ENCODE measurements at regions not wholly inside any gene's neighbourhood (a gene's known extent, or its start where the extent isn't known, plus 50 kb on each side); places are given as distances from the start of the nearest gene placed in this dataset.

DNA sequence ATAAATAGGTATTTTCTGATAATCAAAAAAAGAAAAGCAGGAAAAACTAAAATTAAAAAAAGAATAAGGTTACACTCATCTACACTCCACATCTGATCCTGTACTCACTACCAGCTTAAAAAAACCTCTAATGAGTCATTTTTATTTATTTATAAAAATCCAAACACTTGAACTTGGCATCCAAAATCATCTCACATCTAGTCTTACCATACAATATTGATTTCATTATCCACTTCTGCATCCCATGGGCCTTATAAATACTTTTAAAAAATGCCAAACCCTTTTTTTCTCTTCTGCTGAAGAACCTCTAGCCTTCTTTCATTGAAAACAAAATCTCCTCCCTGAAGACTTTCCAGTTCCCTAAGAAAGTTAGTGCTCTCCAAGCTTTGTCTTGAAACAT is 109.7 kb downstream of the TMTC3 start:
- no peak for DNase-seq

DNA sequence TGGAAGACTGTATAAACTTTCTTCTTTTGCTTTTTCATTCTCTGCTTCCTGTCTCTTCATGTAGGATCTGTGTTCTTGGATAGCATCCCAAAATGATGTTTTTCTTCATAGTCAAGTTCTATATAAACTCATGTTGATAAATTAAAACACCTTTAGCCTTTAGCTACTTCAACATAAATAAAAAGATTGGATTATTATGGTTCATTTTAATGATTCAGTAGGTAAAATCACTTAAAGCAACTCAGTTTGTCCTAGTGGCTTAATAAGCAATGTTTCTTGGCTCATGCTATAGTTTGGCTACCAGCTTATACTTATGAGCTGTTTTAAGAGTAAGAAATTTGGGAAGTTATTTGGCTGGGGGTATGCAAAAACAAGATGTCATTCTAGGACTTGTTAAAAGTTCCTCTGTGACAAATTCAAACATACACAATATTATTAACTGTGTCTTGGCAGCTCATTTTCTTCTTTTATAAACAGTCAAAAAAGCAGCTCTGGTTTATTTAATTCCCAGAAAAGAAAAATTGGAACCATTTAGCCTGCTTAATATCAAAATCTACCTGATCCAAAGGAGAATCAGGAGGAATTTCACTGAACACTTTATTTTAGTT is 111.4 kb downstream of the TMTC3 start:
- no peak for DNase-seq

DNA sequence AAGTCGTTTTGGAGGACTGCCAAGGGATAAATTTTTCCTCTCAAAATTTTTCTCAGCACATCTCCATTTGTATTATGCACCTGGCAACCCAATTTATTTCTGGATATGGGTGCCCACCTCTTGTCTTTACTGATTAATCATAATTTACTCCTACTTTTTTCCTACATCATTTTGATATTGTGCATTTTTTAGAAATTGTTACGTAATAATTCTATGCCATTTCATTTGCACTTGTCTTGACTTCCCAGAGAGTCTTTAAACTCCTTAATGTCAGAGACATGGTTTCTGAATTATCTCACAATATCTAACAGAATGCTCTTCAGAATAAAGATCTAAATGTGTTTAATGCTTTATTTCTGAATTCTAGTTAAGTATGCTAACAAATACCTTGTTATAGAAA is 113.1 kb downstream of the TMTC3 start:
- no peak for DNase-seq

GRCh38 chr12:88255847-88256246 is 113.7 kb downstream of the TMTC3 start:
- no peak for DNase-seq

GRCh38 chr12:88258396-88258795 is 116.3 kb downstream of the TMTC3 start:
- no peak for DNase-seq

GRCh38 chr12:88266806-88267360 is 124.8 kb downstream of the TMTC3 start:
- DNase-seq, result peak; percentile 9

- no peak for DNase-seq
Observed at GRCh38 chr12:88267630-88268029, 125.5 kb downstream of the TMTC3 start.

DNA sequence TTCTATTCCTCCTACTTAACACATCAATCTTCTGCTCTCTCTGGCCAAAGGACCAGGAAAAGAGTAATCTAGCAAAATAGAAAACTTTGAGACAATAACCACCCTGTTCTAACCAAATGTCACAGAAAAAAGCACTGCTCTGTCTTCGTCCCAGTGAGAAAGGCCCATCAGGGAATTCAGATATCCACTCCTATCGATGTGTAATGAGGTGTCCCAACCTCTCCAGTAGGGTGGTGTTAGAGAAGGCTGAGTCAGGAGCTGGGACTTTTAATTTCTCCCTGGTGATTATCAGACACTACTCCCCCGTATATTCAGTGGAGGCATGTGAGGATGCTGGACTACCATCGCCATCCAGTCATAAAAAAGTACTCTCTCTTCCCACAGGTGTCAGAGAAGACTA is 130.3 kb downstream of the TMTC3 start:
- no peak for DNase-seq

GRCh38 chr12:88273450-88273849 is 131.3 kb downstream of the TMTC3 start:
- DNase-seq, result no peak

GRCh38 chr12:88273875-88274274 is 131.8 kb downstream of the TMTC3 start:
- DNase-seq, result no peak

- no peak for DNase-seq
Observed at GRCh38 chr12:88291498-88292131, 149.5 kb downstream of the TMTC3 start.

DNA sequence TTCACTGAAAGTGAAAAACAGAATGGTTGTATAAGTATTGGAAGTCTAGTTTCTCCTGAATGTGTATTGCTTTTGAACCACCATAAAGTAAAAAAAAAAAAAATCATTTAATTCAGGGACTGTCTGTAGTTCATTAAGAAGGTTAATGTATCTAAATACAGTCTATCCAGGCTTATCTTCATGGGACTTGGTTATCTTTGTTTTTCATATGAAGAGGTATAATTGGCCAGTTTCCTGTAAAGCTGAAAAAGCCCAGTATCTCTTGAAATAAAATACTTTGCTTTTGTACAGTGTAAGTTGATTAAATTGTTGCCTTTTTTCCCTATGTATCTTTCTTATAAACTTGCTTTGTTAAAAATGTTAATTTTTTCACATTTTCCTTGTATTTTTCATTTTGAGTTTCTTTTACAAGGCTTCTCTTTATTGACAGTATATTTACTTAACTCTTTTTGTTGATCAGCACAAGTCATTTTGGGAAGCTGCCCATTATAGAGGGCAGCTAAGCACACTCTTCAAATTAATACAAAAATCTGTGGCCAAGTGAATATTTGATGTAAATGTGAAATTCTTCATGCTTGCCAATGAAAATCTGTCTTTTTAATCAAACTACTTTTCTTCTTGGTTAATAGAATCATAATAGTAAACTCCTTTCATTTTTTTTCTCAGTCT is 156.0 kb downstream of the TMTC3 start:
- DNase-seq, result peak; percentile 33

- DNase-seq, result peak; percentile 32
Observed at GRCh38 chr12:88298761-88299242, 156.7 kb downstream of the TMTC3 start.

DNA sequence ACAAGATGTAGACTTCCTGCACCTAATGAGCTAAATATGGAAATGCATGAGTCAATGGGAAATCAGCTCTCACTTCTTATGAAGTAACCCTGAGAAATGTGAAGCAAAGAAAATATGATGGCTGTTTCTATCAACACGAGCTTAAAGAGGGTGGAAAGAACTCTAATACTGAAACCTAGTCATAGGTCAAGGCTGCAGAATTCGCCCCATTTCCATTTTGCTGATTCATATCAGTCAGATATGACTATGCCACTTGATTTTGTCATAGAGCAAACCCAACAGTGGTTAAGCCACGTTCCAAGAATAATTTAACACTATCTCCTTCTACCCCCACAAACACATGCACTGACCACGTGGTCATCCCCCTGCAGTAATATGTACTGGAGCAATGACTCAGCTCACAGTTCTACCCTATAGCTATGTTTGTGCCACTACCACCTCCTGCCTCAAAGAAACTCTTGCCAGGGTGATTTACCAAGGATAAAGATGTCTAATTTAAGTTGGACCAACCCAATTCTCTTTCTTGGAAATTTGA is 157.5 kb downstream of the TMTC3 start:
- no peak for DNase-seq

GRCh38 chr12:88300931-88301330 is 158.8 kb downstream of the TMTC3 start:
- DNase-seq, result no peak

GRCh38 chr12:88303335-88303734 is 161.2 kb downstream of the TMTC3 start:
- DNase-seq, result no peak

DNA sequence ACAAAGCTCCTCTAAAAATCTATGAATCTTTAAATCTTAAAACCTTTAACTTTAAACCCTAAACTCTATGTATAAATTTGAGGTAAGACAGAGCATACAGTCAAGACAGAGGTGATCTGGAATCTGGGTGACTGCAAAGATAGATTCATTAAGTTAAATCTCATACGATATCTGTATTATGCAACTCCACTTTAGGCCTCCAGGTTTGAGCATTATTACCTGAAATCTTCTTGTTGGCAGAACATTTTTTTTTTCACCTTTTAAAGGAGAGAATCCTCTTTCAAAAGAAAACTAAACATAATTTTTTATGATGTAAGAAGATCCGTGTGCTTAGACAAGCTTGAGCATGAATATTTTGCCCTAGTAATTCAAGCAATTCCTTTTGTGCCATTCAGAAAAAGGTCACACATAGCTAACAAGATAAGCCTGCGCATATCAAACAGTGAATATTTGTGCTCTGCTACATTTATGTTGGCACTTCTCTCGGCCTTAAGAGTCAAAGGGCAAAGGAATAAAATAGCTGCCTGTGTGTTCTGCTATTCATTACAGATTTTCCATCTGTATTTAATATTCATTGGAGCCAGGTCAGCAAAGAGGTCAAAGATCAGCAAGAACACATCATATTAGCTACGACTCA is 163.3 kb downstream of the TMTC3 start:
- no peak for DNase-seq

- DNase-seq, result no peak
Observed at GRCh38 chr12:88306471-88307069, 164.5 kb downstream of the TMTC3 start.

- no peak for DNase-seq
Observed at GRCh38 chr12:88307961-88308360, 165.9 kb downstream of the TMTC3 start.

- no peak for DNase-seq
Observed at GRCh38 chr12:88308825-88309224, 166.7 kb downstream of the TMTC3 start.

DNA sequence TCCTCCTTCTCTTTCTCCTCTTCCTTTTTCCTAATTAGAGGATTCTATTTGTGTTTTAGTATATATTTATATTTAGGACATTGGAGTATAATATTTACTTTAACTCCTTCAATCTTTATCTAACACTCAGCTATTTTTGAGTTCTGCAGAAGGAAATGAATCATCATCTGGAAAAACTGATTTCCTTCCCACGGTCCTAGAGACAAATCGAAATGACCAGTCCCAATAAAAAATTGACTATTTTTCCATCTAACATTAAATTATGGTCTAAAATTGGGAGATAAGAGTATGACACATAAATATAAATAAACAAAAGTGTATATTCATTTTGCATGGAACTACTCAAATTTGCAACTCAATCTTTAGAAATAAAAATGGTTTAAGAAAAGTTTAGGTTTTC is 167.4 kb downstream of the TMTC3 start:
- DNase-seq, result no peak

DNA sequence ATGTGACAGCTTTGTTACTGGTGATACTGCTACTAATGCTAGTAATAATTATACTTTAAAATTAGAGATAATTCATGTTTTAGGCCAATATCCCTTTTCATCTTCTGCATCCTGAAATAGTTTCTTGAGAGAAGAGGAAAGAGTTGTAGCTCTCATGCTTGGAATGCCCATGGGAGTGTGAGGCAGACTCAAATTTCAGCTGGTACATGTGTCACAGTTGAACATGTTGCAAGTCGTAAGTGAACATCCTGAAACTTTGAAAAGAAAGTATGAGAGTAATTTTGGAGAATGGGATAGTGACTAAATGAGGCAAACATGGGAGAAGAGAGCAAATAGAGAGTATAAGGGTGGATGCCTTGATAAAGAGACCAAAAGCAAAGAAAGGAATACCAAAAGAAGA is 168.0 kb downstream of the TMTC3 start:
- no peak for DNase-seq

- DNase-seq, result no peak
Observed at GRCh38 chr12:88310666-88311065, 168.6 kb downstream of the TMTC3 start.

Data from NCI-H1092 treated with DMSO at 0.1 percent for 48 hours (cell line).